GM21825 (cell line): ENCODE measurements at regions not wholly inside any gene's neighbourhood (a gene's known extent, or its start where the extent isn't known, plus 50 kb on each side); places are given as distances from the start of the nearest gene placed in this dataset.

ENCODE experiments used
- ATAC-seq: cut with Tn5 transposase; IDR thresholded peaks from one replicate; pipeline ENCODE4 v1.9.1; 2021; ENCODE audit warnings: mild to moderate bottlenecking, moderate library complexity; ENCODE audit not compliant: unreplicated experiment

DNA sequence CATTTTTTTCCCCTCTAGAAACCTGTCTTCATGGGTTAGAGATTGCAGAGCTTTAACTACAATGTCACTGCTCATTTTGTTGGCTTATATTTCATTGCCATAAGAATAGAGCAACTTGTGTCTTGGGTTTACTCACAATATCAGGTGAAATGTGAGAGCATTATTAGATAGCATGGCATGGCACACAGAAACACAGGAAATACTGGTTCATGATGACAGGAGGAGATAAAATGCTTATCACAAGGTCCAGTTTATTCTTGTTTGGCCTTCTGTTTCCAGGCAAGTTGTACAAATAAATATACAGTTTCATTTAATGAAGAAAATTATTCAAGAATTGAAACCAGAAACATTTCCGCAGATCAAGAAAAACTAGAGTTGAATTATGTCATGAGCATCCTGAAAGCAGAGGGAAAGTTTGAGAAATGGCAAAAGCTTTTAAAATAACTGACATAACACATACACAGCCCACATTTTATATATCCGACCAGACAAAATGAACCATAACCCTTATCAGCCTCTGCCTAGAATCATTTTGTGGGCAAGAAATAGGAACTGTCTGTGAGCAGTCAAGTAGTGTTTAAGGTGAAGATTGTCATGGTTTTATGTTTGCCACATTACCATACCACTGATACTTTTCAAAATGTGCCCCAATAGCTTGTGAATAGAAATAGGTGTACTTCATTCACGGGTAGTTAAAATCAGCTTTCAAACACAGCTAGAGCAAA, 297.9 kb upstream of the ARGLU1 start:
- ATAC-seq = no peak

DNA sequence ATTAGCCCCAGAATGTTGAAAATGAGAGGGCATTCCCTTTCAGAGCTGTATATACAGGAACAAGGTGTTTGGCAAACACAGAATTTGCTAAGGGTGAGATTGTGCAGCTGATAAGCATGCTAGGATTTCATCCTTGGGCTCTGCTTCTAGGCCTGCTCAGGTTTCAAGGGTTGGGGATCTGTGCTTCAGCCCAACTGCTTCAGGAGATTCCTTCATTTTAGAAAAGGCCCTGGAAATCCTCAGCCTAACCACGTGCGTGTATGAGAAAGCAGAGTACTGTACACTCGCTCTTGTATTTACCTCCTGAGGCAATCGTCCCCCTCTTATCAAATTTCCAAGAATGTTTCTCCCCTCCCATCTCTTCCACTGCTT, 291.6 kb upstream of the ARGLU1 start:
- ATAC-seq = no peak

DNA sequence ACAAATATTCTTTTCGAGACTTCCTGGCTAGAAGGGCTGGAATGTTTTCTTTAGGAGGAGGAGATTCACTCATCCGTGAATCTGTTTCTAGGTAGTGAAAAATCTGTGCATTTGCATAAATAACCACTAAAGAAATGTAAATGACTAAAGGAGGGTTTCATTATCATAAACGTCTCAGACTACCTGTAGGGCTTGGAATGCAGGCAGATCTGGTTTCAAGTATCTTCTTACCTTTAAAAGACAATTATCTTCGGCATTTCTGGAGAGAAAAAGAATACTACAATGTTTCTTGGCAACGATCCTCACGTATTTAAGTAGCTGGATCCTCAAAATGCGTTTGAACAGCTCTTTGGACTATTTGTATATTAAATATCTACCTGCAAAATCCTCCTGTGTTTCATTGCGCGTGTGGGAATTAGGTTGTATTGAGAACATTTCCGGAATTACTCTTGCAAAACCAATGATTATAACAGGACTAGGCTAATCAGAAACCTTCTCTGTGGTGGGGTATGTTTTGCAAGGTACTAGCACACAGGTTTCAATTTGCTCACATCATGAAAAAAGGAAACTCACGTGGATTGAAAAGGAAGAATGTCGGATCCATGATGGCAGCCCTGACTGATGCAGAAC, 291.1 kb upstream of the ARGLU1 start:
- ATAC-seq = no peak

DNA sequence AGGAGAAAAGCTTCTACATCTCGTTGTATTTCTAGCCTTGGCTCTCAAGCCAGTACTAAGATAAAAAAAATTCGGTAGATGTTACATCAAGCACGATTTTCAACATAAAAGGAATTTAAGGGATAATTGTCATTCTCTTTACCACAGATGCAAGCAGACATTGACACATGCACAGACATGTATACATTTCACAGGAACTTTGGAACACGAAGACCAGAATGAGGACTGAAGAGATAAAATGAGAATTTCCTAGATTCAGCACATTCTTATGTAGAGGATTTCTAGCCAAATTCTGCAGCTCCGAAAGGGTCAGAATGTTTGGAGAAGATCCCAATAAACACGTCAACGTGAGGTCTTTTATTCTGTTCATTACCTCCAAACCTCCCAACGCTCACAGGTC, 284.5 kb upstream of the ARGLU1 start:
- no peak for ATAC-seq

DNA sequence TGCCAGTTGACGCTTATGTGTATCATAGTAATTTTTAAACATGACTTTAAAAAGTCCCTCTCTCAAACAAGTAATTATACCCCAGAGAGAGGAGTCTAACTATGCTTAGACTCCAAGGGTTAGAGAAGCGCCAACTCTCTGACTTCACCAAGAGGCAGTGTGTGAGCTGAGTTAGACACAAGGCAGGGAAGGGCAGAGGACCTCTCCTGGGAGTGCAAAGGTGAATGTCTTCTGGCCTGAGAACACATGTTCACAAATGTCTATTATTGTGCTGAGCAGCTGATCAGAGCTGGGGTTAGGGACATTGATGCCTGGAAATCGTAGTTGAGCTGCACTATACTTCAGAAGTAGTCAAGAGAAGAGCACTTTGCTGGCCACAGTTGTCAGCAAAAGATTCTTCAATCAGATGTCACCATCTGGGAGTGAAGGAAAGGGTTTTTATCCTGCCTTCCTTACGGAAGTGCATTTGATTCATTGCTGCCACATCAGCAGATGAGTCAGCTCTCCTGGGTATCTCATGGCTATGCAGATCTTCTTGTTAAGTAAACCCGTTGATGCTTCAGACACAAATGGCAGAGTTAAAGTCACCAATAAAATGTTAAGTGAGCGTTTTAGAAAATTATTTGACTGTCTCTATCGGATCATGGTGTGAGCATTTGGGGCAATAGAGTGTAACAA, 283.2 kb upstream of the ARGLU1 start:
- ATAC-seq = no peak

DNA sequence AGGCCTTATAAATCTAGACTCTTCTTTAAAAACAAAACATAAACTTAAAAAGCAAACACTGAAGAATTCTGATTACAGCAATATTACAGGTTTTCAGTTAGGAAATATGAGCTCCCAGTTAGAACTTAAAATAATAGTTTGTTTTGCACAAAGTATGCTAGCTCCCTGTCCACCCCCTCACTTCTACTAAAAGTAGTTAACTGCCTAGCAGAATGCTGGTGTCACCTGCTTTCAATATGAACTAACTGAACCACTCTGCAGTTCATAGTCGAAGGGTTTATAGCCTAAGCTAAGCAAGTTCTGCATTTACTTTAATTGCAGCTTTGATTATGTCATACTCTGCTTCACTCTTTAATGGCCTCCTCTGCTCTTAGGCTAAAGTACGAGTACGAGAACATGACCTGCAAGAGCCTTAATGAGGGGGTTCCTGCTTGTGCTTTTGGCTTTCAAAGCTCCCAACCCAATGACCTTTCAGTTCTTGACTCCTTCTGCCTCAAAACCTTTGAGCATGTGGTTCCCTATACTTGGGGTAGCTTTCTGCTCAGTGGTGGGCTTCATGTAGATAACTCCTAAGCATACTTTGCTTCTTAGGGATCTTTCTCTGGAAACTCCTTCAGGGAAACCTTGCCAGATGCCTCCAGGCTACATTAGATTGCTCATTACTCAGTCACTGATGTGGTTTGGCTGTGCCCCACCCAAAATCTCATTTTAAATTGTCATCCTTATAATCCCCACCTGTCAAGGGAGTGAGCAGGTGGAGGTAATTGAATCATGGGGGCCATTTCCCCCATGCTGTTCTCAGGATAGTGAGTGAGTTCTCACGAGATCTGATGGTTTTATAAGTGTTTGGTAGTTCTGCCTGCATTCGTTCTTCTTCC, 278.9 kb upstream of the ARGLU1 start:
- ATAC-seq = no peak

DNA sequence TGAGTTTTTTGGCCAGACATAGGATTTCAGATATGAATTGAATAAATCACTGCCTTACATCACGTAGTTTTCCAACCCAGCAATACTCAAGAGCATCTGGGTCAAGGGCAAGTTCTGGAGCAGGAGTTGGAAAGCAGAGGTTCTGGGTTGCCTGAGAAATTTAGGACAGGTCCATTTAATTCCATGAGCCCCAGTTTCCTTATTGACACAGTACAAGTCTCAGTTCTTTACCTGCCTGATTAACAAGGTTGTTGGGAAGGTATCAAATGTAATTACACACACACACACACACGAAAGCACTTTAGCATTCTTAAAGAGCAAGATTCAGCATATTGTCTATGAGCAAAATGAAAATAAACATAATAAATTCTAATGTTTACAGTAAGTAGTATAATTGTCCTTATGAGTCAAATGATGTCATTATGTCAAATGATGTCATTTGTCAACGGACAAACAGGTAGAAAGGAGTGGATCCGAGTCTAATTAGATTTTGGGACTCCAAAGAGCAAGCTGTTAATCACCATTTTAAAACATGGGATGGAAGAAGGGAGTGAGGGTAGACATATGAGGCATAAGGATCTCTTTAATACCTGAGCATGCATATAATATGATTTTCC, 268.4 kb upstream of the ARGLU1 start:
- ATAC-seq = no peak

DNA sequence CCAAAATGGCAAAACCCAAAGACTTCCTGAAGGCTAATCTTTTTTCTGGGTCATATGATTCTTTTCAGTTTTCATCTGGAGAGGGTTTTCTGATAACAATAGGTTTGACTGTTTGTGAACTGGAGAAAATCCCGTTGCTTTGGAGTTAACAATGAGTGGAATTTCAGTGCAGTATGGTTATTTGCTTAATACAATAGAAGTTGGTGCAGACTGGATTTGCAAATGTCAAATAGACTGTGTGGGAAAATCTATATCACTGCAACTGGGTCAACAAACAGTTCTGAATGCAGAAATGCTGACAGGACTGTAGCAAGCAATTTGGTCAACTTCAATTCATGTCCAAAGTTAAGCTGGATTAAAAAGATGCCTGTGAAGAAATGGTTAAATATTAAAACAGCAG, 267.5 kb upstream of the ARGLU1 start:
- ATAC-seq = no peak

DNA sequence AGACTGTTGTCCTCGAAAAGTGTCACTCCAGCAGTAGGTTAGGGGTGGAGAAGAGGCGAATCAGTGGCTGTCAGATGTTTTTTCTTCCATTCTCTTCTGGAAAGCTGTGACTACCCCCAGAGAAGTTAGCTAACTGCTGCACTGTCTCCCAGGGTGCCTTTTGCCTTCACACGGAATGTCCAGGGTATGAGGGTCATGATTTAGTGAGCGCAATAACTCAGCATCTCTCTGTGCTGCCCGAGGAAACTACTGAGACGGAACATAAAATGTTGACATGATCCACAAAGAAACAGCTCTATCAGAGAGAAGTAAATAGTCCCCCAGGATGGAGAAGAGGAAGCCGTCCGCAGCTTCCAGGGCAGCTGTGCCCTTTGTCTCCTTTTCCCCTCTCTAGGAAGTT, 254.0 kb upstream of the ARGLU1 start:
- no peak for ATAC-seq

DNA sequence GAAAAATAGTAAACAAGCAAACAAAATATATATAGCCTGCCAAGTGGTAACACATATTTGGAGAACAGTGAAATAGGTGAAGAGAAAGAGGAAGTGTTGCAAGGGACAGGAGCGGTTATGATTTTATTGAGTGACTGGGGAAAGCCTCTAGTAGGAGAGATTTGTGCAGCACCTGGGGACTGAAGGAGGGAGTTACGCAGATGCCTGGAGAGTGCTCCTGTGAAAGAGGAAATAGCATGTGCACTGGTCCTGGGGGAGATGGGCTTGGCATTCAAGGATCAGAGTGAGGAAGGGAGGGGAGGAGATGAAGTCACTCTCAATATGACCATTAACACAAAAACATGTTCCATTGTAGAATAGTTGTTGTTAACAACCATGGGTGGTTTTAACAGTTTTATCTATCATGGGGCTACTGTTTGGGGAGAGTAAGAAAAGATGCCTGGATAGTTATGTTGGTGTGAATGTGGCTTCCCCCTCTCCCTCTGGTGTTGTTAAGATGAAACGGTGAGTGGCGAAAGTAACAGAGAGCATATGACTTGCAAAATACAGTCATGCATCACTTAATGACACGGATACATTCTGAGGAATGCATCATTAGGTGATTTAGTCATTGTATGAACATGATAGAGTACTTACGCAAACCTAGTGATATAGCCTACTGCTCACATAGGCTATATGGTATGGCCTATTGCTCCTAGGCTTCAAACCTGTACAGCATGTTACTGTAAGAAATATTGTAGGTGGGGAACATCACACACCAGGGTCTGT, 251.7 kb upstream of the ARGLU1 start:
- ATAC-seq = no peak

DNA sequence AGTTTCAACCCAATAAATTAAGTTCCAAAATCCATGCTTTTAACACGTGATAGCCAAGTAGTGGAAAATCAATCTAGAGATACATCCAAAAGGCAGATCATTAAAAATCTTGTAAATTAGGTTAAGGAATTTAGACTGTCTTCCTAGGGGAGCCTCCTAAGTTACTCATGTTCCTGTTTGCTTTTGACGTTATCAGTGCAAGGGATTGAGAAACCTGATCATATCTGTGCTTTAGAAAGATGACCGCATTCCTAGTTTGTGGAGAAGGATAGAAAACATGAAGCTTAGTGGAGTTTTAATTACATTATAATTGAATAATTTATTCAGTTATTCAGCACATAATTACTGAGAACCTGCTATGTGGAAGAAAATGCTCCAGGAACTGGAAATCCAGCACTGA, 251.0 kb upstream of the ARGLU1 start:
- no peak for ATAC-seq

DNA sequence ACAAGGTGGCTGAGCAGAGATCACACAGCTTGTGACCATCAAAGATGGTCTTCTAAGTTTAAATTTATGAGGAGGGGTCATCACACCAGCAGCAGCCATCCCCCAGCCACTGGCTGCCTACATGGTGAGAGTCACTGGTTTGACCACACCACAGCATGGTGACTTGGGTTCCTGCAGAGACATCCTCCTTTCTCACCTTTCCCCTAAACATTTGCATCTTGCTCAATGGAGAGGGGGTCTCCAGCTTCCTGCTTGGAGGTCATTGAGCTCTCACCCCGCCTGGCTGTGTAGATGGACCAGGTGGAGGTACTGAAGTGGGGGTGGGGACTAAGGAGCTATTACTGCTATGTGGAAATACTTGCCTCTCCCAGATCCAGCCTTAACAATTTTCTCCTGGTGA, 247.6 kb upstream of the ARGLU1 start:
- no peak for ATAC-seq

DNA sequence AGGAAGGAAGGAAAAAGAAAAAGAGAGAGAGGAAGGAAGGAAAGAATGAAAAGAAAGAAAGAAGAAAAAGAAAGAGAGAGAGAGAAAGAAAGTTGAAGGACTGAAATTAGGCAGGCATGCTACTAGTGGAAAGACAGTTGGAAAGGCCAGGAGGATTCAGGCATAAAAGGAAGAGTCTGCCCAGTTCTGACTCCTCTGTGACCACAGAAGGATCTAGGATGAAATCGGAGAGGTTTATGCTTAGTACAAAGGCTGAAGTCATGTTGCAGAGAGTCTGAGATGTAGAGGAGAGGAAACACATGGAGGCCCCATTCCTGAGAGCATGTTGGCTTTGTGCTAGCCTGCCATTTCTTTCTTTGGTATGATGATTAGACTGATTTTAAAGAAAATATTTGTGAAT, 246.5 kb upstream of the ARGLU1 start:
- no peak for ATAC-seq

DNA sequence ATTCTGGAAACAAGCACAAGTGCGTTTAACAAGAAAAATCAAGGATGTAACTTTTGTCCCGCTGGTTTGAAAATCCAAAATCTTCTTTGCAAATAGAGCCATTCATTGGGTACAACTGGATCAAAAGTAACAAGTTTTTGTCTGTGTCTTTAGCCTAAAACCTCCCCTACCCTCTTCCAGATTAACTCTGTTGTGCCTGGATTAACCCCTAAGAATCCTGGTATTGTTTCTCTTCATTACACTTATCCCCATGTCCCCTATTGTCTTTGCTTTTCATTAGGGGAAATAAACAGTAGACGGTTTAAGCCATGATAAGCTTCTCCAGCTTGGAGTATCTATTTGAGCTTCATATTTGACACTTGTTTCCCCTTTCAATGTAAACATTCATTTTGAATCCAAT, 242.1 kb upstream of the ARGLU1 start:
- ATAC-seq = no peak

DNA sequence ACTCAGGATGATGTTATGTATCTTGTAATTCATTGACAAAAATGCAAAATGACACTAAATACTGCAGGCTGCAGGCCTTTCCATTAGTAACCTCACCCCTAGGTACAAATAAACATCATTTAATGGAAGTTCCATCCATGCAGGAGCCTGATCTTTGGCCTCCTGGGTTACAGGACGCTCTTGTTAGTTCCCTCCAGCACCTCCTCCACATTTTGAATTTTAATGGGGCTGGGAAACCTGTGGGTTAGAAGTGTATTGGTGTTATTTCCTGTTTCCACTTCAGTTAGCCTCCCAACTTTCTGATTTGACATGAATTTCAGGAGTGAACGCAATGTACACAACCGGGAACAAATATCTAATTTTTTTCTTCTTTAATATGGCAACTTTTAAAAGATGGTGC, 237.1 kb upstream of the ARGLU1 start:
- ATAC-seq = no peak

DNA sequence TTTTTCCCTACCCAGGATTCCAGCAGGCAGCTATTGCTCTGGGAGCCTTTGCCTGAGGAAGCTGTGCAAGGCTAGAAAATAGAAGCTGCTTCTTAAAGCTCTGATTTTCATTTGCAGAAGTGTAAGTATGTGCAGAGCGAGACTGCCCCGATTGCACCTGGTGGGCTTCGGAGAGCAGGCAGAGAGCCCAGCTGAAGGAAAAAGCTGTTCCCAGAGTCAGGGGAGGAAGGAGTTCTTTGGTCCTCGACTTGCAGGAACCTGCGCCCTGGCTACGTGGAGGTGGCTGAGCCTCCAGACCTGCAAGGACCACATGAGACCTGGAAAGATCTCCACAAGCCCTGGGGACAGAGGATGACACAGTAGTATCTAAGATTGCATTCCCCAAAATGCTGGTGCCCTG, 235.0 kb upstream of the ARGLU1 start:
- ATAC-seq = no peak

DNA sequence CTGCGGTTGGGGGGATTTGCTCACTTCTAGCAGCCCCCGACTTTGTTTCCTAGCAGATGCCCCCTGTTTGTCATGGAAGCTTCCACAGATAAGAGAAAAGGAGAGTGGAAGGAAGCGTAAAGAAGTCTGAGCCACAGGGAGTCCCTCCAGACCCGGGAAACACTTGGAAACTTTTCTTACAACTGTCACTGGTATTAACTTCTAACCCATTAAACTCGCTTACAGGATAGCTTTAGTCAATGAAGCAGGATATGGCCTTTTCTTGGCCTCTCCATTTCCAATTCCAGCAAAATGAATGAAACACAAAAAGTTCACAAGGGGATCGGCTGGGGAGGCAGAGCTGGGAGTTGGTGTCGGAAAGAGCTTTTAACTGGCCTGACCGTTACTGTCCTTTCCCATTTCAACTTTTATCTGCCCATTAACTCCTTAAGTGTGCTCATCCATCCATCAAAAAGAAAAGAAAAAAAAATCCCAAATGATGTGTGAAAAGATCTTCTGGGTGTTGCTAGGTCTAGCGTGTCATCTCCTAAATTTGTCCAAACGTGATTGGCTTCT, 231.9 kb upstream of the ARGLU1 start:
- no peak for ATAC-seq

DNA sequence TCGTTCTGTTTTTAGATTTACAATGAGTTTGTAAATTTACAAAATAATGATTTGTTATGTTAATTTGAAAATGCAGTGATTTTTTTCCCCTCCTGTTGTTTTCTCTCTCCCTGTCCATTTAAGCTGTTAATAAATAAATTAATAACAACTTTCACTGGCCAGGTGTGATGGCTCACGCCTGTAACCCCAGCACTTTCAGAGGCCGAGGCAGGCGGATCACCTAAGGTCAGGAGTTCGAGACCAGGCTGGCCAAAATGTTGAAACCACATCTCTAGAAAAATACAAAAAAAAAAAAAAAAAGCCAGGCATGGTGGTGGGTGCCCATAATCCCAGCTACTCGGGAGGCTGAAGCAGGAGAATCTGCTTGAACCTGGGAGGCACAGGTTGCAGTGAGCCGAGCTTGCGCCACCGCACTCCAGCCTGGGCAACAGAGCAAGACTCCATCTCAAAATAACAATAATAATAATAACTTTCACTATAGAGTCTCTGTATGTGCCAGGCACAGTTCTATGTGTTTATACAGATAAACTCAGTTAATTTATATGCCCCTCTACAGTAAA, 229.2 kb upstream of the ARGLU1 start:
- ATAC-seq = no peak

DNA sequence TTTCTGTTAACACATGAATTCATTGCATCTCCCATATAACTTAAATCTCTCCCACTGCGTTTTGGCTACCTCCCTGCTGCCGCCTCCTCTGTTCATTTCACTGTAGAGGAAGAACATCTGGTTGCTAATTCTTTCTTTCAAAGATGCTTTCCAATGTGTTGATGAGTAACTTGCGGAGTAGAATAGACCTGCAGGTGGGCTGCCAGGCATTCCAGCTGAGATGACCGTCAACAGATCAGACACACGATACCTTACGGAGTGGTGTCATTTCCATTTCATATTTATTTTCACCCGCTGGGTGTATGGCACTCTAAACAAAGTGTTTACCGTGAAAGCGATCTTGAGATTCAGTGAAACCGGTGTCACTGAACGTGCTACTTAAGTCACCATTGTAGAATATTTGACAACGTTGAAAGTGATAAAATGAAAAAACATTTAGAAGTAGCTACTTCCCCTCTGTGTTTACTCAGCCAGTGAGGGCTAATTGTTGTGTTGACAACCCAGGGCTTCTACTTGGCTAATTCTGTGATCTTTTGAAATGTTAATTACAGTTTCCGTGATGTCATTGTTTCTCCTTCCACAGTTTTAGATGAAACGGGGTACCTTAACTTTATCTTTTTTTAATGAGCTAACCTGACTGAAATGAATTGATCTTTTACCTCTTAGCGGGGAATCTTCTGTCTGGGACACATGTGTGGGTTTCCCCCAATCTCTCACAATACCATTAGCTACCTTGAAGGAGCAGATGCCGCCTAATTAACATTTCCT, 228.5 kb upstream of the ARGLU1 start:
- ATAC-seq = no peak
